ENCODE measurements at regions not wholly inside any gene's neighbourhood (a gene's known extent, or its start where the extent isn't known, plus 50 kb on each side); places are given as distances from the start of the nearest gene placed in this dataset.

GRCh38 chr10:35884657-35885071 is 242.6 kb upstream of the FZD8 start:
- no peak for DNase-seq (ENCODE audit: extremely low spot score, unreplicated experiment)
- no peak overlapping the region for H3K4me3 Mint-ChIP-seq

GRCh38 chr10:35882422-35883150 is 240.5 kb upstream of the FZD8 start:
- no peak for DNase-seq (ENCODE audit: extremely low spot score, unreplicated experiment)
- TF ChIP-seq CTCF (conservative IDR thresholded peaks at IDR 0.05) = no peak
- Mint-ChIP-seq H3K9me3 (peaks cover 5% of the 10 kb centered on the region), H3K27me3 (peaks cover 26% of the 10 kb centered on the region), H3K27ac (no peak overlapping the region), H3K36me3 (no peaks in the 10 kb centered on the region), H3K4me1 (ENCODE audit: unreplicated experiment) (no peaks in the 10 kb centered on the region), H3K4me3 (no peak overlapping the region)

More at GRCh38 chr10:35884657-35885071, 242.6 kb upstream of the FZD8 start:
- no peak for TF ChIP-seq CTCF (conservative IDR thresholded peaks at IDR 0.05)
- H3K4me1 Mint-ChIP-seq (ENCODE audit: unreplicated experiment) = no peaks in the 10 kb centered on the region
- no peak overlapping the region for H3K27ac Mint-ChIP-seq
- H3K27me3 Mint-ChIP-seq = peaks cover 32% of the 10 kb centered on the region
- no peaks in the 10 kb centered on the region for H3K36me3 Mint-ChIP-seq
- H3K9me3 Mint-ChIP-seq = peaks cover 10% of the 10 kb centered on the region

- no peak overlapping the region for H3K4me3 Mint-ChIP-seq
- peaks cover under 1% of the 10 kb centered on the region for H3K4me1 Mint-ChIP-seq (ENCODE audit: unreplicated experiment)
- H3K27me3 Mint-ChIP-seq = peaks cover 25% of the 10 kb centered on the region
These were observed 239.2 kb upstream of the FZD8 start for GRCh38 chr10:35881320-35881719.

GRCh38 chr10:35876248-35876647 is 234.2 kb upstream of the FZD8 start:
- no peaks in the 10 kb centered on the region for H3K9me3 Mint-ChIP-seq
- DNase-seq (ENCODE audit: extremely low spot score, unreplicated experiment) = no peak
- peak overlapping the region; percentile 8 for H3K27ac Mint-ChIP-seq
- no peak overlapping the region for H3K4me3 Mint-ChIP-seq
- peaks cover 7% of the 10 kb centered on the region for H3K27me3 Mint-ChIP-seq
- H3K36me3 Mint-ChIP-seq = no peaks in the 10 kb centered on the region
- H3K4me1 Mint-ChIP-seq (ENCODE audit: unreplicated experiment) = peaks cover 30% of the 10 kb centered on the region
- no peak for TF ChIP-seq CTCF (conservative IDR thresholded peaks at IDR 0.05)

More at GRCh38 chr10:35881320-35881719, 239.2 kb upstream of the FZD8 start:
- Mint-ChIP-seq H3K27ac (no peak overlapping the region), H3K9me3 (no peaks in the 10 kb centered on the region), H3K36me3 (no peaks in the 10 kb centered on the region)
- no peak for TF ChIP-seq CTCF (conservative IDR thresholded peaks at IDR 0.05)
- no peak for DNase-seq (ENCODE audit: extremely low spot score, unreplicated experiment)

- peak overlapping the region; percentile 63 for H3K4me3 Mint-ChIP-seq
- no peaks in the 10 kb centered on the region for H3K9me3 Mint-ChIP-seq
- H3K27me3 Mint-ChIP-seq = peaks cover 3% of the 10 kb centered on the region
- no peak for TF ChIP-seq CTCF (conservative IDR thresholded peaks at IDR 0.05)
- peak overlapping the region; percentile 69 for H3K27ac Mint-ChIP-seq
- peaks cover 41% of the 10 kb centered on the region for H3K4me1 Mint-ChIP-seq (ENCODE audit: unreplicated experiment)
- DNase-seq (ENCODE audit: extremely low spot score, unreplicated experiment) = no peak
- no peaks in the 10 kb centered on the region for H3K36me3 Mint-ChIP-seq
These were observed 233.1 kb upstream of the FZD8 start for GRCh38 chr10:35875016-35875676.

Data from type B pancreatic cell (in vitro differentiated cells).